NCI-H1930 (cell line): ENCODE measurements at regions not wholly inside any gene's neighbourhood (a gene's known extent, or its start where the extent isn't known, plus 50 kb on each side); places are given as distances from the start of the nearest gene placed in this dataset.

Experiments used
- DNase-seq, 2 experiments: peaks; one replicate each; lab custom pipeline; 2025; lab: John Stamatoyannopoulos, UW

GRCh38 chr3:25044762-25045710 is 383.0 kb upstream of the RARB start:
- DNase-seq = peak in 1 of 2 experiments; percentile 11

GRCh38 chr3:25046911-25047771 is 380.9 kb upstream of the RARB start:
- DNase-seq = no peak

GRCh38 chr3:25049304-25049703 is 378.8 kb upstream of the RARB start:
- DNase-seq = no peak

GRCh38 chr3:25053360-25053759 is 374.7 kb upstream of the RARB start:
- DNase-seq = no peak

- no peak for DNase-seq
Observed at GRCh38 chr3:25056036-25056755, 371.9 kb upstream of the RARB start.

- no peak for DNase-seq
Observed at GRCh38 chr3:25056803-25057351, 371.2 kb upstream of the RARB start.

- DNase-seq = no peak
Observed at GRCh38 chr3:25057379-25057778, 370.7 kb upstream of the RARB start.

GRCh38 chr3:25064681-25065080 is 363.4 kb upstream of the RARB start:
- no peak for DNase-seq

GRCh38 chr3:25069970-25070369 is 358.1 kb upstream of the RARB start:
- DNase-seq = no peak

- DNase-seq = no peak
Observed at GRCh38 chr3:25071846-25072245, 356.2 kb upstream of the RARB start.

GRCh38 chr3:25073423-25073822 is 354.6 kb upstream of the RARB start:
- DNase-seq = no peak

- DNase-seq = no peak
Observed at GRCh38 chr3:25074149-25074548, 353.9 kb upstream of the RARB start.

GRCh38 chr3:25080461-25080860 is 347.6 kb upstream of the RARB start:
- DNase-seq = no peak

- no peak for DNase-seq
Observed at GRCh38 chr3:25084016-25084415, 344.0 kb upstream of the RARB start.

- no peak for DNase-seq
Observed at GRCh38 chr3:25086721-25087120, 341.3 kb upstream of the RARB start.

GRCh38 chr3:25088284-25088683 is 339.8 kb upstream of the RARB start:
- peak in 1 of 2 experiments; percentile 5 for DNase-seq

- no peak for DNase-seq
Observed at GRCh38 chr3:25090698-25091453, 337.2 kb upstream of the RARB start.

- DNase-seq = no peak
Observed at GRCh38 chr3:25091934-25092333, 336.1 kb upstream of the RARB start.

GRCh38 chr3:25094932-25095685 is 333.0 kb upstream of the RARB start:
- DNase-seq = no peak

- DNase-seq = no peak
Observed at GRCh38 chr3:25096536-25096935, 331.5 kb upstream of the RARB start.
